IMR-90 (cell line): ENCODE measurements at regions not wholly inside any gene's neighbourhood (a gene's known extent, or its start where the extent isn't known, plus 50 kb on each side); places are given as distances from the start of the nearest gene placed in this dataset.

Source experiments
- ATAC-seq: fragments of 200-7000 bp; cut with Tn5 transposase; 2 replicates; pipeline ENCODE4 v1.9.1; 2020; ENCODE audit warnings: low read depth, mild to moderate bottlenecking, moderate library complexity
- BruUV-seq: library from RNA; stranded (reverse); fragments of 400-500 nt; replicated peaks from 2 replicates; lab custom pipeline; 2021; lab: Mats Ljungman, UMichigan
- CTCF ChIA-PET: fragments of 300-600 bp; formaldehyde crosslinking; extraction: SDS; loops from one replicate; lab custom pipeline; 2021; ENCODE audit warnings: antibody characterized with exemption; lab: Yijun Ruan, JAX
- POLR2A ChIA-PET: fragments of 300-600 bp; sonication (Branson Sonifier 250); formaldehyde crosslinking; loops from one replicate; lab custom pipeline; 2022; ENCODE audit warnings: antibody characterized with exemption; ENCODE audit not compliant: unreplicated experiment; lab: Charles Lee
- DNase-seq: peaks from one replicate; pipeline ENCODE4 v3.0.0; 2013
- H2AFZ ChIP-seq: replicated peaks from 2 replicates; pipeline ENCODE3; 2013; ENCODE audit warnings: low read length, mild to moderate bottlenecking; ENCODE audit not compliant: poor library complexity
- H2AK5ac ChIP-seq: 2 replicates; pipeline ENCODE4 v1.6.1; 2013; ENCODE audit warnings: low read depth, low read length, inconsistent platforms
- H2AK9ac ChIP-seq: replicated peaks from 2 replicates; pipeline ENCODE3; 2013; ENCODE audit warnings: mild to moderate bottlenecking, low read depth, low read length, moderate library complexity; ENCODE audit not compliant: poor library complexity
- H2BK120ac ChIP-seq: 2 replicates; pipeline ENCODE4 v1.6.1; 2013; ENCODE audit warnings: low read depth, low read length, inconsistent platforms
- H2BK15ac ChIP-seq: 3 replicates; pipeline ENCODE4 v1.6.1; 2013; ENCODE audit warnings: low read depth, low read length, inconsistent platforms
- H2BK20ac ChIP-seq: 2 replicates; pipeline ENCODE4 v1.6.1; 2013; ENCODE audit warnings: low read depth, mild to moderate bottlenecking, inconsistent platforms, low read length, moderate library complexity
- H2BK5ac ChIP-seq: 2 replicates; pipeline ENCODE4 v1.6.1; 2013; ENCODE audit warnings: mild to moderate bottlenecking, low read depth, low read length, inconsistent platforms; ENCODE audit not compliant: poor library complexity, severe bottlenecking
- H3K14ac ChIP-seq: replicated peaks from 2 replicates; pipeline ENCODE4 v1.6.1; 2013; ENCODE audit warnings: low read depth, low read length, inconsistent platforms
- H3K18ac ChIP-seq: 2 replicates; pipeline ENCODE4 v1.6.1; 2013; ENCODE audit warnings: low read depth, low read length, control low read depth
- H3K23ac ChIP-seq: 2 replicates; pipeline ENCODE4 v1.6.1; 2013; ENCODE audit warnings: low read depth, low read length, inconsistent platforms
- H3K27ac ChIP-seq: 2 replicates; pipeline ENCODE4 v1.5.1; 2013; ENCODE audit warnings: mild to moderate bottlenecking, control low read depth, low read length; ENCODE audit not compliant: insufficient read depth
- H3K27me3 ChIP-seq: 2 replicates; pipeline ENCODE4 v1.6.1; 2013; ENCODE audit warnings: low read length; ENCODE audit not compliant: control insufficient read depth, insufficient read depth
- H3K36me3 ChIP-seq: 2 replicates; pipeline ENCODE4 v1.6.1; 2013; ENCODE audit warnings: low read length, mixed read lengths; ENCODE audit not compliant: control insufficient read depth, insufficient read depth
- H3K4ac ChIP-seq: 2 replicates; pipeline ENCODE4 v1.6.1; 2013; ENCODE audit warnings: low read depth, low read length, inconsistent platforms
- H3K4me1 ChIP-seq: 2 replicates; pipeline ENCODE4 v1.6.1; 2013; ENCODE audit warnings: low read length, mixed read lengths; ENCODE audit not compliant: control insufficient read depth, insufficient read depth
- H3K4me2 ChIP-seq: 2 replicates; pipeline ENCODE4 v1.6.1; 2013; ENCODE audit warnings: low read depth, mild to moderate bottlenecking, control low read depth, low read length, moderate library complexity
- H3K4me3 ChIP-seq: 2 replicates; pipeline ENCODE4 v1.5.1; 2013; ENCODE audit warnings: low read depth, mild to moderate bottlenecking, control low read depth, low read length, moderate library complexity; ENCODE audit not compliant: insufficient read depth
- H3K56ac ChIP-seq: 2 replicates; pipeline ENCODE4 v1.6.1; 2013; ENCODE audit warnings: low read length, inconsistent platforms; ENCODE audit not compliant: insufficient read depth; ENCODE audit errors: extremely low read depth
- H3K79me1 ChIP-seq, 2 experiments: 2 replicates each; pipeline ENCODE4 v1.6.1; 2013; ENCODE audit warnings: low read length in 2 of 2, inconsistent platforms in 1 of 2, low read depth in 1 of 2
- H3K9ac ChIP-seq: 2 replicates; pipeline ENCODE4 v1.6.1; 2013; ENCODE audit warnings: low read depth, low read length, control low read depth
- H3K9me1 ChIP-seq: 2 replicates; pipeline ENCODE4 v1.6.1; 2013; ENCODE audit warnings: low read length, inconsistent platforms; ENCODE audit not compliant: insufficient read depth
- H3K9me3 ChIP-seq: 2 replicates; pipeline ENCODE4 v1.6.1; 2013; ENCODE audit warnings: low read length; ENCODE audit not compliant: control insufficient read depth, insufficient read depth
- H4K20me1 ChIP-seq: 2 replicates; pipeline ENCODE4 v1.6.1; 2013; ENCODE audit warnings: low read length, inconsistent platforms; ENCODE audit not compliant: insufficient read depth
- H4K5ac ChIP-seq: 2 replicates; pipeline ENCODE4 v1.6.1; 2013; ENCODE audit warnings: mild to moderate bottlenecking, low read depth, low read length, control low read depth
- H4K8ac ChIP-seq, 2 experiments: 2 replicates each; pipeline ENCODE4 v1.6.1; 2013; ENCODE audit warnings: low read depth in 2 of 2, low read length in 2 of 2, control low read depth in 1 of 2, inconsistent platforms in 1 of 2
- H4K91ac ChIP-seq: 2 replicates; pipeline ENCODE4 v1.6.1; 2013; ENCODE audit warnings: low read depth, low read length, inconsistent platforms; ENCODE audit not compliant: insufficient read depth
- BHLHE40 ChIP-seq: fragments of 150-350 bp; IDR thresholded peaks from 2 replicates; pipeline ENCODE4 v1.6.1; 2016; ENCODE audit warnings: mild to moderate bottlenecking, low read depth, low read length
- CEBPB ChIP-seq: IDR thresholded peaks from 2 replicates; pipeline ENCODE4 v1.6.1; 2012; ENCODE audit warnings: low read depth, low read length, improper control_type of control experiment
- CHD1 ChIP-seq: IDR thresholded peaks from 2 replicates; pipeline ENCODE4 v1.6.1; 2012; ENCODE audit warnings: low read depth, low read length, improper control_type of control experiment
- FOS ChIP-seq: fragments of 150-350 bp; IDR thresholded peaks from 2 replicates; pipeline ENCODE4 v1.6.1; 2016; ENCODE audit warnings: low read depth, low read length
- MAFK ChIP-seq: IDR thresholded peaks from 2 replicates; pipeline ENCODE4 v1.6.1; 2012; ENCODE audit warnings: low read depth, low read length, improper control_type of control experiment
- MAZ ChIP-seq: IDR thresholded peaks from 2 replicates; pipeline ENCODE4 v1.6.1; 2012; ENCODE audit warnings: low read depth, mild to moderate bottlenecking, low read length, improper control_type of control experiment, moderate library complexity, borderline replicate concordance
- MXI1 ChIP-seq: IDR thresholded peaks from 2 replicates; pipeline ENCODE4 v1.6.1; 2012; ENCODE audit warnings: low read depth, mild to moderate bottlenecking, low read length, moderate library complexity, borderline replicate concordance
- NFE2L2 ChIP-seq: fragments of 150-350 bp; IDR thresholded peaks from 2 replicates; pipeline ENCODE4 v1.6.1; 2016; ENCODE audit warnings: low read depth, mild to moderate bottlenecking, low read length
- POLR2A ChIP-seq: IDR thresholded peaks from 2 replicates; pipeline ENCODE4 v1.6.1; 2012; ENCODE audit warnings: mild to moderate bottlenecking, low read depth, low read length
- RAD21 ChIP-seq: IDR thresholded peaks from 2 replicates; pipeline ENCODE4 v1.6.1; 2012; ENCODE audit warnings: low read length, improper control_type of control experiment
- RCOR1 ChIP-seq: IDR thresholded peaks from 2 replicates; pipeline ENCODE4 v1.6.1; 2012; ENCODE audit warnings: mild to moderate bottlenecking, low read length, improper control_type of control experiment; ENCODE audit not compliant: insufficient replicate concordance
- RFX5 ChIP-seq: IDR thresholded peaks from 2 replicates; pipeline ENCODE4 v1.8.0; 2012; ENCODE audit warnings: low read depth, mild to moderate bottlenecking, low read length, moderate library complexity
- SMC3 ChIP-seq: fragments of 150-350 bp; IDR thresholded peaks from 2 replicates; pipeline ENCODE4 v1.6.1; 2016; ENCODE audit warnings: low read depth, mild to moderate bottlenecking, antibody characterized with exemption, low read length, moderate library complexity
- WGBS, 2 experiments: methylation state at CpG; one replicate each; pipeline versions ENCODE4 v1.1.5 to v1.1.7; 2013; ENCODE audit warnings: missing lambda C conversion rate in 2 of 2; ENCODE audit not compliant: insufficient read length in 1 of 2; ENCODE audit errors: extremely low coverage in 2 of 2; 5-methylcytosine and 5-hydroxymethylcytosine counted together
- dilution Hi-C: fragments of 300-500 bp; cut with HindIII; formaldehyde crosslinking; loops from one replicate; pipeline ENCODE4 v1.14.3; 2018; ENCODE audit warnings: low sequenced_read_pairs; ENCODE audit not compliant: unreplicated experiment
- in situ Hi-C: fragments of 300-500 bp; cut with MboI; formaldehyde crosslinking; loops from 3 replicates; pipeline ENCODE4 v1.14.3; 2019; ENCODE audit warnings: low sequenced_read_pairs, inconsistent platforms, mixed read lengths
- intact Hi-C: fragments of 100-400 bp; cut with micrococcal nuclease; formaldehyde crosslinking; loops from 2 replicates; pipeline ENCODE4 v1.10.0; 2022
- TF ChIP-seq, protein P1 (sequence below): conservative IDR thresholded peaks from 2 replicates; pipeline ENCODE4 v1.5.1; 2012; ENCODE audit warnings: mild to moderate bottlenecking, low read depth, low read length, improper control_type of control experiment
- TF ChIP-seq, protein P2 (sequence below): fragments of 150-350 bp; IDR thresholded peaks from 2 replicates; pipeline ENCODE4 v1.6.1; 2016; ENCODE audit warnings: low read depth, mild to moderate bottlenecking, low read length, moderate library complexity, borderline replicate concordance
- TF ChIP-seq, protein P3 (sequence below): fragments of 150-350 bp; IDR thresholded peaks from 2 replicates; pipeline ENCODE4 v1.6.1; 2017; ENCODE audit warnings: mild to moderate bottlenecking, antibody characterized with exemption, low read length, low read depth

DNA sequence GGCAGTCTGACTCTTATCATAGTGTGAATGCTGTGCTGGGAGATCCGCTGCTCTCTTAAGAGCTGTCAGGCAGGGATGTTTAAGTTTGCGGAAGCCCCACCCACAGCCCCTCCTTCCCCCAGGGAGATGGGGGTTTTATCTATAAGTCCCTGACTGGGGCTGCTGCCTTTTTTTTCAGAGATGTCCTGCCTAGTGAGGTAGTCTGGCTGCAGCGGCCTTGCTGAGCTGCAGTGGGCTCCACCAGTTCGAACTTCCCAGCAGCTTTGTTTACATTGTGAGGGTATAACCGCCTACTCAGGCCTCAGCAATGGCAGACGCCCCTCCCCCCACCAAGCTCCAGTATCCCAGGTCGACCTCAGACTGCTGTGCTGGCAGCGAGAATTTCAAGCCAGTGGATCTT is 75.7 kb upstream of the UST start:
- H3K9ac ChIP-seq = no peak overlapping the region
- H4K5ac ChIP-seq = no peak overlapping the region
- no peak overlapping the region for H2AK9ac ChIP-seq
- H3K4me1 ChIP-seq = no peaks in the 10 kb centered on the region
- no peak overlapping the region for H2BK15ac ChIP-seq
- no peak for DNase-seq
- no peak for ATAC-seq
- no peak overlapping the region for H3K14ac ChIP-seq
- TF ChIP-seq MXI1 (no peak), CEBPB (no peak), RAD21 (no peak), FOS (no peak), CHD1 (no peak), RFX5 (no peak), SMC3 (no peak), BHLHE40 (no peak), RCOR1 (no peak), POLR2A (no peak), MAZ (no peak), MAFK (no peak), NFE2L2 (no peak)
- TF ChIP-seq, protein P1, sequence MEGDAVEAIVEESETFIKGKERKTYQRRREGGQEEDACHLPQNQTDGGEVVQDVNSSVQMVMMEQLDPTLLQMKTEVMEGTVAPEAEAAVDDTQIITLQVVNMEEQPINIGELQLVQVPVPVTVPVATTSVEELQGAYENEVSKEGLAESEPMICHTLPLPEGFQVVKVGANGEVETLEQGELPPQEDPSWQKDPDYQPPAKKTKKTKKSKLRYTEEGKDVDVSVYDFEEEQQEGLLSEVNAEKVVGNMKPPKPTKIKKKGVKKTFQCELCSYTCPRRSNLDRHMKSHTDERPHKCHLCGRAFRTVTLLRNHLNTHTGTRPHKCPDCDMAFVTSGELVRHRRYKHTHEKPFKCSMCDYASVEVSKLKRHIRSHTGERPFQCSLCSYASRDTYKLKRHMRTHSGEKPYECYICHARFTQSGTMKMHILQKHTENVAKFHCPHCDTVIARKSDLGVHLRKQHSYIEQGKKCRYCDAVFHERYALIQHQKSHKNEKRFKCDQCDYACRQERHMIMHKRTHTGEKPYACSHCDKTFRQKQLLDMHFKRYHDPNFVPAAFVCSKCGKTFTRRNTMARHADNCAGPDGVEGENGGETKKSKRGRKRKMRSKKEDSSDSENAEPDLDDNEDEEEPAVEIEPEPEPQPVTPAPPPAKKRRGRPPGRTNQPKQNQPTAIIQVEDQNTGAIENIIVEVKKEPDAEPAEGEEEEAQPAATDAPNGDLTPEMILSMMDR = no peak
- TF ChIP-seq, protein P2, sequence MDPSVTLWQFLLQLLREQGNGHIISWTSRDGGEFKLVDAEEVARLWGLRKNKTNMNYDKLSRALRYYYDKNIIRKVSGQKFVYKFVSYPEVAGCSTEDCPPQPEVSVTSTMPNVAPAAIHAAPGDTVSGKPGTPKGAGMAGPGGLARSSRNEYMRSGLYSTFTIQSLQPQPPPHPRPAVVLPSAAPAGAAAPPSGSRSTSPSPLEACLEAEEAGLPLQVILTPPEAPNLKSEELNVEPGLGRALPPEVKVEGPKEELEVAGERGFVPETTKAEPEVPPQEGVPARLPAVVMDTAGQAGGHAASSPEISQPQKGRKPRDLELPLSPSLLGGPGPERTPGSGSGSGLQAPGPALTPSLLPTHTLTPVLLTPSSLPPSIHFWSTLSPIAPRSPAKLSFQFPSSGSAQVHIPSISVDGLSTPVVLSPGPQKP = no peak
- TF ChIP-seq, protein P3, sequence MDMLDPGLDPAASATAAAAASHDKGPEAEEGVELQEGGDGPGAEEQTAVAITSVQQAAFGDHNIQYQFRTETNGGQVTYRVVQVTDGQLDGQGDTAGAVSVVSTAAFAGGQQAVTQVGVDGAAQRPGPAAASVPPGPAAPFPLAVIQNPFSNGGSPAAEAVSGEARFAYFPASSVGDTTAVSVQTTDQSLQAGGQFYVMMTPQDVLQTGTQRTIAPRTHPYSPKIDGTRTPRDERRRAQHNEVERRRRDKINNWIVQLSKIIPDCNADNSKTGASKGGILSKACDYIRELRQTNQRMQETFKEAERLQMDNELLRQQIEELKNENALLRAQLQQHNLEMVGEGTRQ = no peak
- H4K91ac ChIP-seq = no peak overlapping the region
- no peak overlapping the region for H2BK5ac ChIP-seq
- no peaks in the 10 kb centered on the region for H3K9me1 ChIP-seq
- H3K36me3 ChIP-seq = no peaks in the 10 kb centered on the region
- no peak overlapping the region for H3K56ac ChIP-seq
- no peak overlapping the region for H2AFZ ChIP-seq
- peaks cover 23% of the 10 kb centered on the region for H3K9me3 ChIP-seq
- POLR2A ChIA-PET = no interaction called here
- no peak overlapping the region for H4K8ac ChIP-seq
- no peaks in the 10 kb centered on the region for H3K79me1 ChIP-seq
- no peaks in the 10 kb centered on the region for H4K20me1 ChIP-seq
- CTCF ChIA-PET = interaction anchor here (0.6 kb wide), 1 partner anchor 96 kb away, joined by 3 read pairs; no protein-coding TSS in a partner anchor
- no peak overlapping the region for H2BK120ac ChIP-seq
- H3K4me3 ChIP-seq = no peak overlapping the region
- no peak overlapping the region for H3K27ac ChIP-seq
- no peak overlapping the region for H3K4me2 ChIP-seq
- H3K27me3 ChIP-seq = no peaks in the 10 kb centered on the region
- in situ Hi-C loops = no loop called here
- dilution Hi-C loops = no loop called here
- intact Hi-C loops = no loop called here
- H2BK20ac ChIP-seq = no peak overlapping the region
- no CpG with 5 or more reads among the region's 8 CpGs for WGBS, 2 experiments
- no TSS peak for BruUV-seq
- no peak overlapping the region for H3K18ac ChIP-seq
- no peak overlapping the region for H3K23ac ChIP-seq
- H3K4ac ChIP-seq = no peak overlapping the region
- no peak overlapping the region for H2AK5ac ChIP-seq
